Activated T-cell treated with anti-CD3 and anti-CD28 coated beads, Interleukin-2, amount 50 U/mL, for 4 hours (primary cell): ENCODE measurements at regions not wholly inside any gene's neighbourhood (a gene's known extent, or its start where the extent isn't known, plus 50 kb on each side); places are given as distances from the start of the nearest gene placed in this dataset.

Experiments
- ATAC-seq, 2 donors: fragments of 200-7000 bp; cut with Tn5 transposase; one replicate each; pipeline ENCODE4 v1.10.0; 2021
- DNase-seq: peaks from one replicate; pipeline ENCODE4 v3.0.0-alpha.2; 2020
- H3K27me3 Mint-ChIP-seq: one replicate; pipeline ENCODE4 v1.8.0; 2021; ENCODE audit warnings: low read depth, mixed read lengths
- H3K36me3 Mint-ChIP-seq: one replicate; pipeline ENCODE4 v1.8.0; 2022; ENCODE audit warnings: mixed read lengths; ENCODE audit not compliant: insufficient read depth
- H3K4me1 Mint-ChIP-seq: one replicate; pipeline ENCODE4 v1.8.0; 2021; ENCODE audit warnings: low read depth, mixed read lengths
- H3K4me3 Mint-ChIP-seq: one replicate; pipeline ENCODE4 v1.8.0; 2021; ENCODE audit warnings: mild to moderate bottlenecking, moderate library complexity, mixed read lengths
- H3K9me3 Mint-ChIP-seq: one replicate; pipeline ENCODE4 v1.8.0; 2021; ENCODE audit warnings: mixed read lengths

GRCh38 chr5:167950126-167950721 is 341.2 kb upstream of the WWC1 start:
- ATAC-seq (no peak), DNase-seq (no peak)
- Mint-ChIP-seq H3K27me3 (no peaks in the 10 kb centered on the region), H3K4me1 (peaks cover 2% of the 10 kb centered on the region), H3K9me3 (no peaks in the 10 kb centered on the region), H3K4me3 (no peak overlapping the region), H3K36me3 (no peaks in the 10 kb centered on the region)

DNA sequence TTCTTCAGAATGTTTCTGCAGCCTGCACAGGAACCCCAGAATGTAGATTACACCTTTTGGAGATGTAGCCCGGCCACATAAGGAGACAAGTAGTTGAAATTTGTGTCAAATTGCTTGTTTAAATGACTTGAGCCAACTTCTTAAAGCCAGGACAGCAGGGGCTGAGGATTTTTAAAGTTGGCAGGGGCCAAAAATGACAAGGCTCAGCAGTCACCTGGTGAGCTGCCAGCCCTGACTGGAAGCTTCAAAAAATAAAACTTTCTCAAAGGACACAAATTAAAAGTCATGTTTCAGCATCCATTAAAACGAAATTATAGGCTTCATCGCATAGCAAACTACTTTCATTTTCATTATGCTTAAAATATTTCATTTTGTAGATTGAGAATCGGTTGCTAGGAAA is 340.3 kb upstream of the WWC1 start:
- Mint-ChIP-seq H3K36me3 (no peaks in the 10 kb centered on the region), H3K4me1 (peaks cover 2% of the 10 kb centered on the region), H3K4me3 (no peak overlapping the region), H3K27me3 (no peaks in the 10 kb centered on the region), H3K9me3 (no peaks in the 10 kb centered on the region)
- ATAC-seq, result no peak
- no peak for DNase-seq

DNA sequence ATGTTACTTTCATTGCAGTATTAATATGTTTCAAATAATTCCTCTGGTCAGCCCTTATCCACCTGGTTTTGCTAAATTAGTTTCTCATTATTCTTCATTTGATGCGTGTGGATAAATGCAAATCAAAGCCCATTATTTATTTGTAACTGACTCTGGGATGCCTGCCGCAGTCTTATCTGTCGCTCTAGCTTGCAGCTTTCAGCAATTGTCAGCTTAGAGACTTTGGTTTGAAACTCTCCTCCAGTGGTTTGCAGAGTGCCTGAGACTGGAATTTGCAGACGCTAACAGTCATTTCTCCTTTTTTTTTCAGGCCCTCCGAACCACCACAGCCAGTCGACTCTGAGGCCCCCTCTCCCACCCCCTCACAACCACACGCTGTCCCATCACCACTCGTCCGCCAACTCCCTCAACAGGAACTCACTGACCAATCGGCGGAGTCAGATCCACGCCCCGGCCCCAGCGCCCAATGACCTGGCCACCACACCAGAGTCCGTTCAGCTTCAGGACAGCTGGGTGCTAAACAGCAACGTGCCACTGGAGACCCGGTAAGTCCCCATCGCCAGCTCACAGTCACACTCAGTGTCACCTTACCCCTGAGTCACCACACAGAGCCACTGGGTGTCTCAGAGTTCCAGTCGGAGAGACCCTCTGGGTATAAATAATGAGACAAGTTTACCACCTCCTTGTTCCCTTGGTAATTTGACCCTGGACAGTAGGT is 339.0 kb upstream of the WWC1 start:
- ATAC-seq (no peak), DNase-seq (no peak)
- Mint-ChIP-seq H3K36me3 (no peaks in the 10 kb centered on the region), H3K4me3 (no peak overlapping the region), H3K4me1 (peaks cover 2% of the 10 kb centered on the region), H3K27me3 (no peaks in the 10 kb centered on the region), H3K9me3 (peaks cover 5% of the 10 kb centered on the region)

DNA sequence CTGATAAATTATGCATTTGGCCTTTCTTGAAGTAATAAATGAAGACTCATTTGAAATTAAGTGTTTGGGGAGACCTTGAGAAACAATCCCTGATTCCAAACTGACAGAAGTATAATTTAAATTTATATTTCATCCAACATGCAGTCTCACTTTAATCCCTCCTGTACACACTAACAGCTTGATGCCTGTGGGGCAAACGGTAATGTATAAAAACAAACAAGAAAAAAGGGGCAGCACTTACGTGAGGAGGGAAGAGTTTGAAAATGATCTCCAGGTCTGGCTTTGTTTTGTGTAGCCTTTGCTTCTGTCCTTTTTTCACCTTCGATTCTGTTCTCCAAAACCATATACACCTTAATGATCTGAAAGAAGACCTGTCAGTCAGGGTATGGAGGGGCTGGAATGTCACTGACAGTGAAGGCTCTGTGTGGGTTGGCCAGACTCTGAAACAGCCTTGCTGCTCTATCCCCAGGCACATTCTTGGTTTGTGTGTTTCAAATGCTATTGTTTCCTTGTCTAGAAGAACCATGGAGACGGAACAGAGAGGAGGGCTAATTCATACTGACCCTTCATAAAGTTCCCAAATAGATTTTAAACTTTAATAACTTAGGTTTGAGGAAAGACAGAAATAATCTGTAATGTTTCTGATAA is 338.2 kb upstream of the WWC1 start:
- H3K36me3 Mint-ChIP-seq, result no peaks in the 10 kb centered on the region
- peaks cover 10% of the 10 kb centered on the region for H3K9me3 Mint-ChIP-seq
- H3K4me3 Mint-ChIP-seq, result no peak overlapping the region
- peaks cover 2% of the 10 kb centered on the region for H3K4me1 Mint-ChIP-seq
- no peaks in the 10 kb centered on the region for H3K27me3 Mint-ChIP-seq
- DNase-seq, result no peak
- ATAC-seq, result no peak

DNA sequence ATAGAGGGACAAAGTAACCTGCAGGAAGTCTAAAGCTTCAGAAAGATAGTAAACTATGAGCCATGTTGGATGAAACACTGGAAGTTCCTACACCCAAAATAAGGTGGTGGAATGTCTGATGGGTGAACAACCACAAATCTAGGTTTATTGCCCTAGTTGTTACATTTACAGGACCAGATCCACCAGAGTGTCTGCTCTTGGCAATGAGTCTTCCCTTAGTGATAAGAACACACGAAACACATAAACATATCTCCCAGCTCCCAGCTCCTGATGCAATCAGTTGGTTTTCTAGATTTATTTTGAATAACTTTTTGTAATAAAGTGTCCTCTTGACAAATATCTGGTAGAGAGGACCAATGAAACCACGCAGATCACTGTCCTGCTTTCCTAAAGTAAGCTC is 329.7 kb upstream of the WWC1 start:
- ATAC-seq, result no peak
- DNase-seq, result no peak
- Mint-ChIP-seq H3K27me3 (no peaks in the 10 kb centered on the region), H3K4me1 (no peaks in the 10 kb centered on the region), H3K9me3 (peaks cover 19% of the 10 kb centered on the region), H3K36me3 (no peaks in the 10 kb centered on the region), H3K4me3 (no peak overlapping the region)

DNA sequence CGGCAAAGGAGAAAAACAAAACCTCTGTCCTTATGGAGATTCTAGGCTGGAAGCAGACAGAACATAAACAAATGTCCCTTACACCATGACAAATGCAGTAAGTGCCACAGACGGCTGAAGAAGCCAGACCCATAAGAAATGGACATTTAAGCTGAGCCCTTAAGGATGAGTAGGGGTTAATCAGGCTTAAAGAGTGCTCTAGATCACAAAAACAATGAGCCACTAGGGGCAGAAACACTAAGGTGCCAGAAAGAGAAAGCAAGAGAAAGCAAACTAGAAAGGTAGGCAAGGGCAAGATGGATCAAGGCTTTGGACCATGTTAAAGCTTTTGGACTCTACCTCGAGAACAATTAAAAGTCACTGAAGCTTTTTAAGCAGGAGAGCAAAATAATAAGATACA is 326.9 kb upstream of the WWC1 start:
- ATAC-seq, result no peak
- DNase-seq, result no peak
- H3K4me3 Mint-ChIP-seq, result no peak overlapping the region
- H3K36me3 Mint-ChIP-seq, result no peaks in the 10 kb centered on the region
- no peaks in the 10 kb centered on the region for H3K4me1 Mint-ChIP-seq
- H3K9me3 Mint-ChIP-seq, result peaks cover 6% of the 10 kb centered on the region
- H3K27me3 Mint-ChIP-seq, result no peaks in the 10 kb centered on the region

DNA sequence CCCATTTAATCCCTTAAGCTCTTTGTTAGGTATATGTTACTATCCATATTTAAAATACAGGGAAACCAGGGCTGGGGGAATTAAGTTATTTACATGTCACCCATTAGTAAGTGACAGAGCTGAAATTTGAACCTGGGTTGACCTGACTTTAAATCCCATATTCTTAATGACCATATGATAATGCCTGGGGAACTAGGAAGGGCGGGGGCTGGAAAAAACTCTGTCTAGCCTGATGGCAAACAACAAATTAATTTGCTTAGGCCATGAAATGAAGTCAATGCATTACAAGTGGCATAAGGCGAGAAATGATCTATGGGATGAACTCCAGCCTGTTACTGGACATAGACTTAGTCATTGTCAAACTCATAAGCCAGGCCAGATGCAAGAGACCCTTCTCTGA is 325.7 kb upstream of the WWC1 start:
- H3K4me1 Mint-ChIP-seq, result no peaks in the 10 kb centered on the region
- H3K4me3 Mint-ChIP-seq, result no peak overlapping the region
- ATAC-seq, result no peak
- H3K27me3 Mint-ChIP-seq, result no peaks in the 10 kb centered on the region
- no peak for DNase-seq
- peaks cover 5% of the 10 kb centered on the region for H3K9me3 Mint-ChIP-seq
- no peaks in the 10 kb centered on the region for H3K36me3 Mint-ChIP-seq

GRCh38 chr5:167966979-167967378 is 324.5 kb upstream of the WWC1 start:
- no peak for DNase-seq
- ATAC-seq, result no peak
- Mint-ChIP-seq H3K27me3 (no peaks in the 10 kb centered on the region), H3K4me1 (no peaks in the 10 kb centered on the region), H3K36me3 (no peaks in the 10 kb centered on the region), H3K9me3 (no peaks in the 10 kb centered on the region), H3K4me3 (no peak overlapping the region)

DNA sequence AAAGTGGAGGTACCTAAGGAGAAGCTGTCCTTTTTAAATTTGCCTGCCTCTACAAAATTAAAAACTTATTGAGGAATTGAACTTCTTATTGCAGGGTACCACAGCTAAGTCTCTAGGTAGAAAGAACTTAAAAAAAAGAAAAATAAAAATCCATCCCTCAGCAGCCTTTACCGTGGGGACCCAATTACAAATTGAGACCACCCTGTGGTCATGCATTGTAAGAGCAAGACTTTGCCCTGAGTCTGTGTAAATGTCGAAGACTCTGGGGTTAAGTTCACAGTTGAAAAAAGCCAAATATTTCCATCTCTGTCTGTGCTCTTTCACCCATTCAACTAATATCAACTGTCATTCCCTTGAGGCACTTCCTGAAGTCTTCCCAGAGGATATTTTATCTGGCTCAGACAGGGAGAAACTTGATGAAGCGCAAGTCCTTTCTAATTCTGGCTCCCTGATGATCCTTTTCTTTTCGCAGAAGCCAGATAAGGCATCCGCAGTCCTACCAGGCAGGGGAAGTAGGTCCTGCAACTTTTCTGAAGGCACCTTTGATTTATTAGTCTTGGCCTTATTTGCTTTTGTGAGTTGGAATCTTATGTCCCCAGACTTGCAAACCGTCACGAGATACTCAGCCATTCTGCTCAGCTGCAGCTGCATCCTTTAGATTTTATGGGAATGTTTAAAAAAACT is 323.8 kb upstream of the WWC1 start:
- H3K27me3 Mint-ChIP-seq, result no peaks in the 10 kb centered on the region
- no peaks in the 10 kb centered on the region for H3K9me3 Mint-ChIP-seq
- DNase-seq, result no peak
- H3K36me3 Mint-ChIP-seq, result no peaks in the 10 kb centered on the region
- no peak overlapping the region for H3K4me3 Mint-ChIP-seq
- H3K4me1 Mint-ChIP-seq, result no peaks in the 10 kb centered on the region
- no peak for ATAC-seq

DNA sequence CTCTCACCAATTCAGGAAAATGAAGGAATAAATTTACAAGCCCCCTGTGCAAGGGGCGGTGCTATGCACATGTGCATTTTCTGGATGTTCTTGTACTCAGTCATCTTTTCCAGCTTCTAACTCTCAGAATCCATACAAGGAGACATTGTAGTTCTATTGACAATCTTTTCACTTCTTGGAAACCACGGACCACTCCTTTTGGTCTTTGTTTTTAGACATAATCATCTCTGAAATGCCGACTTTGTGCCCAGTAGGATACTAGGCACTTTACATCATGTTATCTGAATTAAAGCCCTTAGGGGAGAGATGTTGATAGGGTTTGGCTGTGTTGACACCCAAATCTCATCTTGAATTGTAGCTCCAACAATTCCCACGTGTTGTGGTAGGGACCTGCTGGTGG is 322.6 kb upstream of the WWC1 start:
- Mint-ChIP-seq H3K4me1 (no peaks in the 10 kb centered on the region), H3K27me3 (no peaks in the 10 kb centered on the region), H3K4me3 (no peak overlapping the region), H3K9me3 (no peaks in the 10 kb centered on the region), H3K36me3 (no peaks in the 10 kb centered on the region)
- DNase-seq, result no peak
- no peak for ATAC-seq

DNA sequence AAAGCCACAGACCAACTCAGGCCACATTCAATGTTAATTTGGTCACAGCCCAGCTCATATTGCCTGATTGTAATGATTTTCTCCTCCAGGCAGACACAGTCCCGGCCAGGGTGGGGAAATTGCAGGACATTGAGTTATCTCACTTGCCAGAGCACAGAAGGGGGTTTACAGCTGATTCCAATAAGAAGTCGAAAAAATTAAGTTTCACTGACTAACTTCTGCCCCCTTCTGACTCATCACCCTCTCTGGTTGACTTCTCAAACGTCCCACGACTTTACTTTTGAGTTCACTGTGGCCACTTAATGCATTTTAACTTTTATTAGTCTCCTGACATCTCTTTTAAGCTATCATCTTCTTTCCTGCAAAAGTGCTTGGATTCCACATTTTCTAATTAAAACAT is 321.4 kb upstream of the WWC1 start:
- no peaks in the 10 kb centered on the region for H3K4me1 Mint-ChIP-seq
- H3K36me3 Mint-ChIP-seq, result no peaks in the 10 kb centered on the region
- H3K4me3 Mint-ChIP-seq, result no peak overlapping the region
- DNase-seq (no peak), ATAC-seq (no peak)
- H3K9me3 Mint-ChIP-seq, result no peaks in the 10 kb centered on the region
- H3K27me3 Mint-ChIP-seq, result no peaks in the 10 kb centered on the region

DNA sequence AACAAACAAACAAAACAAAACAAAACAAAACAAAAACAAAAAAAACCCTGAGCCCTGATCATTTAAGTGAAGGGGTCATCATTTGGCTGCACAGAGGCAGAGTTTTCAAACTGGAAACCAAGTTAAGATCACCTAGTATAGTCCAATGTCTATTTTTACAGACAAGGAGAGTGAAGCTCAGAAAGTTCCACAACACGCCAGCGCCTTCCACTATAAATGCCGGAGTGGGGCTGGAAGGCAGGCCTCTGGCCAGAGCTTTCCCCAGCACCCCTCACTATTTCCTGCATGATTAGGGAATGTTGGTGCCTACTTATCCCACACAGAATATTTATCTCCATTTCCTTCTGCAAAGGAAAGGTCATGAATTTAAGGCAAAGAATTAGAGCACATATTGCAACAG is 319.7 kb upstream of the WWC1 start:
- Mint-ChIP-seq H3K36me3 (no peaks in the 10 kb centered on the region), H3K9me3 (no peaks in the 10 kb centered on the region), H3K4me3 (no peak overlapping the region), H3K4me1 (no peaks in the 10 kb centered on the region), H3K27me3 (no peaks in the 10 kb centered on the region)
- DNase-seq (no peak), ATAC-seq (no peak)

- Mint-ChIP-seq H3K36me3 (no peaks in the 10 kb centered on the region), H3K9me3 (no peaks in the 10 kb centered on the region), H3K27me3 (no peaks in the 10 kb centered on the region), H3K4me3 (no peak overlapping the region), H3K4me1 (no peaks in the 10 kb centered on the region)
- DNase-seq (no peak), ATAC-seq (no peak)
These were observed 318.3 kb upstream of the WWC1 start for GRCh38 chr5:167973126-167973525.

DNA sequence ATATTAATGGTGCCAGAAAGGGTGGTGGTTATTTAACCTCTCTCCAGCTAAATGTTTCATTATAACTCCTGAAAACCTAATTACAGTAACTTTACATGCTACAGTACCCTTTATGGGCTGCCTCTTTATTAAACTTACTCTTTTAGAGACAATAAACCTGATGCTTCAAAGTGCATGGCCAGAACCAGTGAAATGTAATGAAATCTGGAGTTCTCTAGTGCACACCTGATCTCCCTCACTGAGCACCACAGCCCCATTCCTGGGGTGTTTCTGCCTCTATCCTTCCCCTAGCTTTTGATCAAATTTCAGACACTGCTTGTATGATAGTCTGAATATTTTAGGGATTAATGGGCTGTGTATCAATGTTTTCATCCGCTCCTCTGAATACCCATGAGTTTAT is 306.5 kb upstream of the WWC1 start:
- Mint-ChIP-seq H3K36me3 (no peaks in the 10 kb centered on the region), H3K4me1 (no peaks in the 10 kb centered on the region), H3K9me3 (peaks cover 8% of the 10 kb centered on the region), H3K4me3 (no peak overlapping the region), H3K27me3 (no peaks in the 10 kb centered on the region)
- ATAC-seq, result no peak
- no peak for DNase-seq

GRCh38 chr5:167985373-167985772 is 306.1 kb upstream of the WWC1 start:
- peaks cover 8% of the 10 kb centered on the region for H3K9me3 Mint-ChIP-seq
- H3K4me1 Mint-ChIP-seq, result no peaks in the 10 kb centered on the region
- ATAC-seq (no peak), DNase-seq (no peak)
- H3K4me3 Mint-ChIP-seq, result no peak overlapping the region
- no peaks in the 10 kb centered on the region for H3K27me3 Mint-ChIP-seq
- no peaks in the 10 kb centered on the region for H3K36me3 Mint-ChIP-seq
